Testis (tissue), 2 donors: ENCODE measurements at regions not wholly inside any gene's neighbourhood (a gene's known extent, or its start where the extent isn't known, plus 50 kb on each side); places are given as distances from the start of the nearest gene placed in this dataset.

ENCODE experiments used
- DNase-seq: peaks from one replicate; pipeline ENCODE4 v3.0.0-alpha.2; 2019
- H3K27ac ChIP-seq, 2 donors: fragments of 200-600 bp; sonication (generic); one replicate each; pipeline ENCODE4 v1.5.1; 2019
- H3K27me3 ChIP-seq: fragments of 200-600 bp; sonication (generic); one replicate; pipeline ENCODE4 v1.5.1; 2019
- H3K36me3 ChIP-seq: fragments of 200-600 bp; sonication (generic); one replicate; pipeline ENCODE4 v1.5.1; 2017; ENCODE audit warnings: low read depth; ENCODE audit errors: missing control alignments
- H3K4me1 ChIP-seq: fragments of 200-600 bp; sonication (generic); one replicate; pipeline ENCODE4 v1.5.1; 2019
- H3K4me3 ChIP-seq, 2 donors: fragments of 200-600 bp; sonication (generic); one replicate each; pipeline ENCODE4 v1.5.1; 2017 to 2019
- H3K9me3 ChIP-seq: fragments of 200-600 bp; sonication (generic); one replicate; pipeline ENCODE4 v1.5.1; 2017
- CTCF ChIP-seq, 3 experiments: fragments of 450-650 bp in 2 of 3; fragments of 200-600 bp in 1 of 3; sonication (generic) in 1 of 3; IDR thresholded peaks; one replicate each; pipeline ENCODE4 v1.5.1; 2016 to 2019; ENCODE audit warnings: antibody characterized with exemption in 3 of 3, mild to moderate bottlenecking in 2 of 3, moderate library complexity in 1 of 3
- POLR2A ChIP-seq: fragments of 450-650 bp; IDR thresholded peaks from one replicate; pipeline ENCODE4 v1.6.1; 2017; ENCODE audit warnings: antibody characterized with exemption, mild to moderate bottlenecking, moderate library complexity
- WGBS, 2 donors: methylation state at CpG; one replicate each; pipeline ENCODE4 v1.1.5; 2018; 5-methylcytosine and 5-hydroxymethylcytosine counted together
- intact Hi-C: fragments of 100-400 bp; cut with DNase I; formaldehyde crosslinking; loops from one replicate; pipeline ENCODE4 v1.15.1; 2023; ENCODE audit warnings: low total_unique reads

GRCh38 chr17:34763728-34764665, 184.6 kb downstream of the TMEM132E start:
- no peaks in the 10 kb centered on the region for H3K36me3 ChIP-seq
- no peaks in the 10 kb centered on the region for H3K27me3 ChIP-seq
- 70 to 76% methylated on average over 7 of the region's 7 CpGs for WGBS, 2 donors
- TF ChIP-seq CTCF (IDR thresholded peaks at IDR 0.05) (no peak), POLR2A (no peak)
- no peak overlapping the region for H3K27ac ChIP-seq
- no peak for DNase-seq
- no peaks in the 10 kb centered on the region for H3K4me1 ChIP-seq
- no peaks in the 10 kb centered on the region for H3K9me3 ChIP-seq
- H3K4me3 ChIP-seq, result no peak overlapping the region
- intact Hi-C loops, result no loop called here

DNA sequence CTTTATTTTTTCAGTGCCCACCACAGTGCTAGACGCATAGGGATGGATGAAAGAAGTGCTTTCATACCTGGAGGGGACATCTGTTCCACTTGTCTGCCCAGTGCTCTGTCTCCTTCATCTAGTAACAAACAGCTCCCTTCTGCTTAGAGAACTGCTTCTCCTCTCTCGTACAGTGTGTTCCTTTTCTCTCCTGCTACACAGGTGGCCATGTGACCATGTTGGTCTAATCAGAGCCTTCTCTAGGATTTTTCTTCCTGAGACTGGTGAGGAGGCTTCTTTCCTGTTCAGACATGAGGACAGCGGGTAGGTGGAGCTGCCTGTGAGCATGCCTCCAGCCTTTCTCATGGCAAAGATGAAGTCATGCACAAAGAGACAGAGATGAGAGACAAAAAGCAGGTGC, 182.7 kb downstream of the TMEM132E start:
- 82% methylated on average over 3 of the region's 3 CpGs for WGBS, 2 donors
- no peak overlapping the region for H3K4me3 ChIP-seq
- no peaks in the 10 kb centered on the region for H3K27me3 ChIP-seq
- intact Hi-C loops, result no loop called here
- H3K4me1 ChIP-seq, result no peaks in the 10 kb centered on the region
- TF ChIP-seq POLR2A (no peak), CTCF (IDR thresholded peaks at IDR 0.05) (no peak)
- no peak for DNase-seq
- no peak overlapping the region for H3K27ac ChIP-seq
- no peaks in the 10 kb centered on the region for H3K9me3 ChIP-seq
- H3K36me3 ChIP-seq, result no peaks in the 10 kb centered on the region

GRCh38 chr17:34761646-34762045, 182.3 kb downstream of the TMEM132E start:
- no peak overlapping the region for H3K27ac ChIP-seq
- no peak overlapping the region for H3K4me3 ChIP-seq
- no peaks in the 10 kb centered on the region for H3K4me1 ChIP-seq
- DNase-seq, result no peak
- no peaks in the 10 kb centered on the region for H3K9me3 ChIP-seq
- intact Hi-C loops, result no loop called here
- TF ChIP-seq POLR2A (no peak), CTCF (IDR thresholded peaks at IDR 0.05) (no peak)
- H3K36me3 ChIP-seq, result no peaks in the 10 kb centered on the region
- H3K27me3 ChIP-seq, result no peaks in the 10 kb centered on the region
- 69 to 79% methylated on average over 4 of the region's 4 CpGs for WGBS, 2 donors

- H3K4me1 ChIP-seq, result no peaks in the 10 kb centered on the region
- no peaks in the 10 kb centered on the region for H3K36me3 ChIP-seq
- DNase-seq, result no peak
- no peaks in the 10 kb centered on the region for H3K9me3 ChIP-seq
- no peak overlapping the region for H3K27ac ChIP-seq
- intact Hi-C loops, result no loop called here
- TF ChIP-seq POLR2A, result no peak
- WGBS, 2 donors, result 41 to 42% methylated on average over 3 of the region's 3 CpGs
- H3K27me3 ChIP-seq, result no peaks in the 10 kb centered on the region
- H3K4me3 ChIP-seq, result no peak overlapping the region
Measured at GRCh38 chr17:34760931-34761495, 181.6 kb downstream of the TMEM132E start.

- no peak overlapping the region for H3K27ac ChIP-seq
- H3K4me1 ChIP-seq, result no peaks in the 10 kb centered on the region
- H3K4me3 ChIP-seq, result no peak overlapping the region
- no peaks in the 10 kb centered on the region for H3K36me3 ChIP-seq
- H3K27me3 ChIP-seq, result no peaks in the 10 kb centered on the region
- intact Hi-C loops, result no loop called here
- no peaks in the 10 kb centered on the region for H3K9me3 ChIP-seq
- TF ChIP-seq CTCF (IDR thresholded peaks at IDR 0.05), result no peak
- no peak for TF ChIP-seq POLR2A
- DNase-seq, result no peak
- WGBS, 2 donors, result 64 to 72% methylated on average over 4 of the region's 4 CpGs
Measured at GRCh38 chr17:34758718-34759117, 179.3 kb downstream of the TMEM132E start.
